HG02884 (cell line): ENCODE measurements at regions not wholly inside any gene's neighbourhood (a gene's known extent, or its start where the extent isn't known, plus 50 kb on each side); places are given as distances from the start of the nearest gene placed in this dataset.
"Not testable (repeated sequence)": the region's sequence is repeated elsewhere in the genome, so short reads cannot be mapped to it uniquely, and the experiment has no call there.

Experiments used
- ATAC-seq: cut with Tn5 transposase; IDR thresholded peaks from one replicate; pipeline ENCODE4 v1.9.1; 2021; ENCODE audit warnings: mild to moderate bottlenecking, moderate library complexity; ENCODE audit not compliant: unreplicated experiment

DNA sequence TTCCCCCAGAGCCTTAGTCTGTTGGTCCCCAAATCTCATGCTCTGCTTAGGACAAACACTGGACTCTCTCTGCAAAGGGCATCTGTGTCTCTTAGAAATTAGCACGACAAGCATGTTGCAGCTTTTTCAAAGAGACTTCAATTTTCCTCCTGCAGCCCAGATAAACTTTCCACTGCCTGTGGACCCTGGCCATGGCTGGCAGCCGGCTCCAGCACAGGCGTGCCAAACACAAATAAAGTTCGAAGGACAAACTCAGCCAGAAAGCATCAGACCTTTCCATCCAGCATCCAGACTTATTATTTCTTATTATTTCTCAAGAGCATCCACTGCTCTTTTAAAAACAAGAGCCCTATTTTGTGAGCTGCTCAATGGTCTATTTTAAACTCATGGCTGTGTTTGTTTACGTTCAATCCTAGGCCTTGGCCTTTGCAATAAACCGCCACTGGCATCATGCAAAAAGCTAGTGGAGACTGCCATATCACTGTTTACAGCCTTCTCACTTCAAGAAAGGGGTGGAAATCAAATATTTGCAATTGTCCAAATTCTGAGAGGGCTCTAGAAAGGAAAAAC is 300.8 kb downstream of the BCL11A start:
- no peak for ATAC-seq

DNA sequence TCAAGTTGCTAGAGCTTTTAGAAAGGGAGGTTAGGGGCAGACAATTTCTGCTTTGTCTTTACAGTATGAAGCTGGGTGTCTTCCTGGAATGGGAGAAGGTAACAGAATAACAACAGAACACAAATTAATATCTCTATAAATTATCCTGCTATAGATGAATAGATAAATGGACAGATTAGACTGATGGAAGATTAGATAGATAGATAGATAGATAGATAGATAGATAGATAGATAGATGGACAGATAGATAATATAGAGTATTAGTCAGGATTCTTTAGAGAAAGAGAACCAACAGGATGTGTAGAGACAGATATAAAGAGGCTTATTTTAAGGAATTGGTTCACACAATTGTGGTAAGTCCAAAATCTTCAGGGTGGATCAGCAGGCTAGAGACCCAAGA is 302.2 kb downstream of the BCL11A start:
- ATAC-seq, result no peak

DNA sequence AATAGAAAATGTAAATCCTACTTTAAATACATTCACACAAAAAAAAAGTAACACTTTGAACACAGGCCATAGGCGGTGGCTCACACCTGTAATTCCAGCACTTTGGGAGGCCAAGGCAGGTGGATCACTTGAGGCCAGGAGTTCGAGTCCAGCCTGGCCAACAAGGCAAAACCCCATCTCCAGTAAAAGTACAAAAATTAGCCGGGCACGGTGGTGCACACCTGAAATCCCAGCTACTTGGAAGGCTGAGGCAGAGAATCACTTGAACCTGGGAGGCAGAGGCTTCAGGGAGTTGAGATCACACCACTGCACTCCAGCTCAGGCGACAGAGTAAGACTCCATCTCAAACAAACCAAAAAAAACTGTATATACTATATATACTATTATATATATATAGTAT is 303.6 kb downstream of the BCL11A start:
- ATAC-seq, result no peak

DNA sequence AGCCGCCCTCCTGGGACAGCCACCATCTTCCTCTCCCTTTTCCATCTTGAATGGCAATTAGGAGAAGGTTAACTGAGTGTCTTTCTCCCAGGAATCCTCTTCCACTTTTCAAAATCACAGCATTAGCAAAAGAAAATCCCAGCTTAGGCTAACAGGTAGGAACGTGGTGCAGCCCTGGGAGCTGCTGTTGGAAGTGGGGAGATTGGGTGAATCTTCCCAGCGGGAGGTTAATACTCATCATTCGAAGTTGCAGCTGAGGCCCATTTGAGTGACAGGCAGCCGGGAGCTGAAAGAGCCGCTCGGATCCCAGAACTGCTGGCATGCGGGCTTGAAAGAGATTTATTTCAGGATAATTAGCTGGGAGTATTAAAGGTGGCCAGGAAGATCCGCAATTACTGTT is 306.0 kb downstream of the BCL11A start:
- no peak for ATAC-seq

DNA sequence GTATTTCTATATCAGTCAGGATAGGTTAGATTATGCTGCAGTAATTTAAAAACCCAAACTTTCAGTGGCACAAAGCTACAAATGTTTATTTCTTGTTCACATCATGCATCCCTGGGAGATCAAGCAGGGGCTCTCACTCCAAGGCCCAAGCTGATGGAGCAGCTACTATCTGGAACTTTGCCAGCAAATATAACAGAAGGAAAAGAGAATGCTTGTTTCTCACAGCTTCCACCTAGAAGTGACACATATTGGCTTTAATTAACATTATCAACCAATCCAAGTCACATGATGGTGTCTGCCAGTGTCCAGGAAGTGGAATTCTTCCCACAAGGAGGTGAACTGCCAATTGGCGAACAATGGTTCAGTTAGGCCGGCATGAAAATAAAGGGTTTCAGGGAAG is 306.9 kb downstream of the BCL11A start:
- no peak for ATAC-seq

DNA sequence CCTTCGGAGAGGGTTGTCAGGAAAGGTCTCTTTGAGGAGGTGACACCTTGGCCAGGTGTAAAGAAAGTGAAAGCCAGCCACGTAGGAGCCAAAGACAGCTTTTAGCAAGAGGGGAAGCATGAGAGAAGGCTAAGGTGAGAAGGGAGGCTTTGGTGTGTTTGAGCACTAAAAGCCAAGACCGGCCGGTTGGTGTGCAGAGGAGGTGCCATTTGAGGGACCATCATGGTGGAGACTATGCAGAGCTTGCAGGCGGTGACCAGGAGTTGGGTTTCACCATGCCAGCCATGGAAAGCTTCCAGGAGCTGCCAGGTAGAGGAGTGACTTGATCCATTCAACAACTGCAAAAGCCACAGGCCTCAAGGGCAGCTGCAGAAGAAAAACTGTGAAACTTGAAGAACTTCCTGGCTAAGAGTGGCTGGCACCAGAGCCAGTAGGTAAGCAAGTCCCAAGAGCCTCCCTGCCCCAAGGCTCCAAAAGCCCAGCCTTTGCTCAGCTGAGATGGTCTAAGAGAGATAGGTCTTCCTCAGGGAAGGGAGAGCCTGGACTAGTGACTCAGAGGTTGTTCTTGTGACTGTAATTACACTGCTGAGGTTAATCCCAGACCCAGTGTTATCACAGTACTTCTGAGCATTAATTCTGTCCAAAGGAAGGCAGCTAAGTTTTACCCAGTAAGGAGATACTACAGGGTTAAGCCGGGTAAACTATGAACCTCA is 319.0 kb downstream of the BCL11A start:
- no peak for ATAC-seq

DNA sequence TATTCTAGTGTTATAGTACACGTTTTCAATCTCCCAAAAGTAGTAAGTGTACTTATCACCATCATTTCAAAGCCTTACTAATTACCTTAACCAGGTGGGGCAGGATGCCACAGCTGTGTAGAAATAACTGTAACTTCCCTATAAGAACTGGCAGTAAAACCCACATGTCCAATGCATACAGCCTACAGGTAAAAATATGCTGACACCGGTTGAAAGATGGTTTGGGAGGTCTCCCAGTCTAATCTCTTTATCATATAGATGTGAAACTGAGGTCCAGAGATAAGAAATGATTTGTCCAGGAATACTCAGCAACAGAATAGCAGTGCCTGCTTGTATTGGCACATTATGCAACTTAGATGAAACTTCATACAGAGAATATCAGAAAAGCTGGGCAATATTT is 322.9 kb downstream of the BCL11A start:
- ATAC-seq, result no peak

DNA sequence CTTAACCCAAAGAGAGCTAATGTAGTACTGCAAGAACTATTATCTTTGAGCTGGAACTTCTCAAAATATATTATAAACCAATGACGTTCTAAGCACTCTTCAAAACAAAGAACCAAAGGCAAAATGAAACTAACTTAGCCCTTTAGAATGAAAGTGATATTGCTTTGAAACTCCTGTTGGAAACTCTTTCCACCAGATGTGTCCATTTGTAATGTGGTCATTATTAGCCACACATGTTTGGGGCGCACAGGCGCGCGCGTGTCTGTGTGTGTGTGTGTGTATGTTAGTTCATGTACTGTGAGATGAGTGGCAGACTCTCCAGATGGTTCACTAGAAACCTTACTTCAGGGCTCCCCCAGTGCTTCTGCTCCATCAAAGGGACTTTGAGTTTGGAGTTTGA is 323.4 kb downstream of the BCL11A start:
- no peak for ATAC-seq

DNA sequence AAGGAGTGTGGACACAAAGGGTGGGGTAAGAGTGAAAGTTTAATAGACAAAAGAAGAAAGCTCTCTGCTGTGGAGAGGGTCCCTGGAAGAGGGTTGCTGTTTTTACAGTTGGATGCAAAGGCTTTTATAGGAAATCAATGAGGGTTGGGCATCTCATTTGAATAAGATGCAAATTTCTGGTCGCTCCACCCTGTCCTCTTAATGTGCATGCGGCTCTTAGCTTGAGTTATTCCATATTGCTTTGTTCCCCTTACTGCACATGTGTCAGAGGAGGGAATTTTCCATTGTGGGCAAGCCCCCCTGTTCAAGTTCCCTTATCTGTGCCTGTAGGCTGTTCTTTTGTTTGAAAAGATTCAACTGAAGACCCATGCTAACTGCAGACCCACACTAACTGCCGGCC is 326.5 kb downstream of the BCL11A start:
- no peak for ATAC-seq

DNA sequence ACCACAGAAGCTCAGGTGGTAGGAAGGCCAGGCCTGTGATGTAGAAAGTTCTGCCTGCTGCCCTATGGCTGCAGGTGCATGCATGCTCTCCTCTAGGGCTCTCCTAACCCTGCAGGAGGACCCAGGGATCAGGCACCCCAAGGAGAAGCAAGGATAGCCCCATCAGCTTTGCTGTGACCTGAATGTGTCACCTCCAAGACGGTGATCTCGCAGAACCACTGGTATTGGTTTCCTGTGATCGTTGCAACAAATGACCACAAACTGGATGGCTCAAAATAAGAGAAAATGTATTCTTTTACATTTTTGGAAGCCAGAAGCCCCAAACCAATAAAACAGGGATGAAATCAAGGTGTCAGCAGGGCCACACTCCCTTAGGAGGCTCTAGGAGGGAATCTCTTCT is 327.3 kb downstream of the BCL11A start:
- no peak for ATAC-seq

DNA sequence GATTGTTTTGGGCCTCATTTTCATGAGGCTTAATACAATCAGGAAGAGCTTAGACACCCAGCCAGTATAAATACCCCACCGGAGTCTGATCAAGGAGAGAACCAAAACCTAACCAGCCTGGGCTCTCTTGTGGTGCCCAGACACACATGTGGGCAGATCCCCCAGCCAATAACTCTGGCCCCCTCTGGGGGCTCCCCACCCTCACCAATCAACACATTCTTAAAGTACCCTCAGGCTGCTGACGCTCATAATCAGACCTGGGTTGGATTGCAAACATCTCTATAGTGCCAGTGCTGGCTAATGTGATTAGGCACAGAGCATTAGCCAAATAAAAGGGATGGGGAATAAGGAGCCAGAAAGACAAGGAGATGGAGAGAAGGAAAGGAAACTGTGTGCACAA is 329.6 kb downstream of the BCL11A start:
- no peak for ATAC-seq

DNA sequence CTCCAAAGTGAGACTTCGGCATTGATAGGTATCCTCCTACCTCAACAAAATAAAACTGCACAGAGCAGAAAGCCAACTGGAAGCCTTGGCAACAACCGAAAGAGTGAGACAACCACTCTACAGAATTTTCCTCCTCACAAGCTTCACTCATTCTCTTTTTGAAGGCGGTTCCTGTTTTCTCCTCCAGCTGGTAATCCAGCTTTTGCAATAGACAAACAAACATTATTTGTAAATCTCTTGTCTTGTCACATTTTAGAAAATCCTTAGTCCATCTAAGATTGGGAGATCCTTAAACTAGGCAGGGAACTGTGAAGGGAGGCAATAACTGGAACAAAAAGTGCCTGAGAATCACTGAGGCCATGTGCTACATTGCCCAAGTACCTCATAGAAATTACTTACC is 332.4 kb downstream of the BCL11A start:
- ATAC-seq, result no peak

DNA sequence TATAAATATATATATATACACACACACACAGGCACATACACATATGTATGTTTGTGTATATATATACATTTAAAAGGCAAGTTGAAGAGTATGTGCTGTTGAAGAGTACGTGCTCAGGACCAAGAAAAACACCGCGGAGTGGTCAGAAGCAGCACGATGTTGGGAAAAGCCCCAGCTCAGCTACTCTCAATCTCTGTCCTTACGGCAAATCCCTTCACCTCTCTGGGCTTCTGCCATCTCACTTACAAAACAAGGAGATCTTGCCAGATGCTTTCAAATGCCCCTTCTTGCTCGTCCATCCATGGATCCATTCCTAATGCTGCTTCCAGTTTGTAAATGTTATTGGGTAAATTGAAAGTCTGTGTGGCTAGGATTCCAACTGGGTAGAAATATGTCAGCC is 333.9 kb downstream of the BCL11A start:
- ATAC-seq, result no peak

DNA sequence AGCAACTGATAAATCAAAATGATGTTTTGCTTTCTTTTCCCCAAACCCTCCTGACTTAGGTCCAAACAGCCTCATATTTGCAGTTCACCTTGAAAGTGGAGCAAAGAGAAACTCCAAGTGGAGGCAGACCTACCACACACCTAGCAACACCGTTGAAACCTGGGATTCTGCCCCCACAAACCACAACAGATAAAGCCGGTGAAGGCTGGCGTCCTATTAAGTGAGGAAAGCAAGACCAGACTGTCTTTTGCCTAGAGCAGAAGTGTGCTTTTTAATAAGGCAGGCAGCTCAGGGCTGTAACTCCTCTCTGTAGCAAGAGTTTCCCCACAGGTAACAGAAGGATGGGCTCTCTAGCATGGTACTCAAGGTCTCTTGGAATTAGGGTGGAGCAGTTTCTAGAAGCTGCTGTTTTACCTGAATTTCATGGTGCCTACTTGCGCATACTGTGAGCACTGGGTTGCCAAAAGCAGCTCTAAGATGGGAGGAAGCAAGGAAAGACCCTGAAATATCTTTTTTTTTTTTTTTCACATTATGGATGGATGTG is 336.9 kb downstream of the BCL11A start:
- no peak for ATAC-seq

DNA sequence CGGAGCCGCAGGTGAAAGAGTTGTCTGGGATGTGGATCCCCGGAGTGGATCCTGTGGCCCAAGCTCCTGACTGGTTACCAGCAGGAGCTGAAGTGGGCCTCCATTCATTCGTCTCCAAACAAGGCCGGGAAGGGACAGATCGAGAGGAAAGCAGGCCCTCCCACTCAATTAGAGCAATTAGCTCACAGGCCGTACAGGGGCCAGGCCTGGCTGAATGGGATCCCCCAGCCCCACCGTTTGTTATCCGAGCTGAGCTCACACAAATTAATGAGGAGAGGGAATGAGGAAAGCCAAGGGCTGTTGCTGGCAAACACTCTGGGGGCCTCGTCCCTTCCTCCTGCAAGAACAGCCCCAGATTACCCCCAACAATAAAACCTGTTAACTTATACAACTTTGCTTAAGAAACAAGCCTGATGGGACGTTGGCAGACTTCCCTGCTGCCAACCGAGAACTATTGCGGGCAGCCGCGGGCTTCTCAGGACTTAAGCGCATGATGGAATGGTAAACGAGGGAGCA is 338.0 kb downstream of the BCL11A start:
- no peak for ATAC-seq

DNA sequence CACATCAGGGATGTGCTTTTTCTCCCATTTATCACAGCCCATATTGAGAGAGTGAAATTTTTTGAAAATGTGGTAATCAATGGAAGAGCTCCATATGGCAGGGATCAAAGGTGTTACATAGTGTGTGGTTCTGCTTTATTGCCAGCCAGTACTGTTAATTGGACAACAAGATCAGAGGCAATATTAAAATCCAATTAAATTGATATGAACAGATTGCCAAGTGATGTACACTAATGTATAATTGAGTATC is 338.9 kb downstream of the BCL11A start:
- ATAC-seq, result no peak

DNA sequence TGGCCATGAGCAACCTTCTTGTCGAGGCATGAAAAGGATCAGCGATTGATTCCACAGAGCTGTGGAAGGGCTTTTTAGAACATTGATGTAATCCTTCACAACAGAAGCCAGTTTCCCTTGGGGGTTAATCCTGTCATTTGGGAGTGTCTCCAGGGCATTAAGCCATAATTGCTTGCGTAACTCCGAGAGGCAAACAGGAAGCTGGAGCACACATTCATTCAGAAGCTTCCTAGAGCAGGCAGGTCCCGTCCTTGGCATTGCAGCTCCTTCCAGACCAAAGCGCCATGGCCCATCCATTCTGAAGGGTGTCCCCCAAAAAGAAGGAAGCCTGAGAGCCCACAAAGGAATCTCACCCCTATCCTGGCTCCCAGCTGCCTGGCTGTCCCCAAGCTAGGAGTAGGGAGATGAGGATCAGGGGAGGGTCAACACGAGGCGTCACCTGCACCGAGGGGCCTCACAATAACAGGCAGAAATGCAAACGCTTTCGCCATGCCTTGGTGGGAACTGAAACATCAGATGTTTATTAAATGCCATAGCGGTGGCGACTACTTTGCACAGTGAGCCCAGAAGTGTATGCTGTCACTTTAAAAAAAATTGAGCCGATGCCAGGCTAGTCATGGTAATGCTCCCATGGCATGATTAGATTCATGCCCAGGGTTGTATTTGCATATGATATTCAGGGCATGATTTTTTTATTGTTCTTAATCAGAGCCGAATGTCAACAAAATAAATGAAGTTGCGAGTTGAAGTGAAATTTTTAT is 339.4 kb downstream of the BCL11A start:
- no peak for ATAC-seq

DNA sequence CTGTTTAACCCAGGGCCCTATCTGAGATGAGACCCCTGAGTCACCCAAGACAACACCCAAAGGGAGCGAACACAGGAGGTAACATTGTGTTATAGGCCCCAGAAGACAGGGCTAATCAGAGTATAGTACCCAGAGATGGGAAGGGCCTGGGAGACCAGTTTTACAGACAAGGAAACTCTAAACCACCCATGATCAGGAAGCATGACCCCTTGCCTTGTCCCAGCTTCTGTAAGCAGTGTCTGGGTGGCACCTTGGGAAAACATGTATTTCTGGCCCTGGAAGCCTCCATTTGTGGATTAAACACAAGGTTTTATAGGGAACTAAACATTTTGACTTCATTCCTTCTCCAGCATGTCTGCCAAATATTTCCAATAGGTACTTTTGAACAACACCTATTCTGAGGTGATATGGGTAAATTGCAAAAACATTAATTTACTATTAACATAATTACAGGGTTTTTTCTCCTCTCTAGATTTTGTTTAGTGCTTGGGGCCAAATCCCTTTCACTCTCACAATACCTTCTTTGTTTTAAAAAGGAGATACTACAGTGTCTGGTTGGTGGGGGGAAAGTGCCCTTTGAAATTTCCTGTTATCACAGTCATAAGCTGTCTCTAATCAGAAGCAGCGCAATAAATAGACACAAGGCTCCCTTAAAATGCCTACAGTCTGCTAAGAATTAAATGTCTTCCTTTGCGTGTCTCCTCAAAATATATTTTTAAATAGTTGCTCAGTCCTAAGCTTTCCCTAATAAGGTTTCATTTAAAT is 341.1 kb downstream of the BCL11A start:
- ATAC-seq, result no peak

DNA sequence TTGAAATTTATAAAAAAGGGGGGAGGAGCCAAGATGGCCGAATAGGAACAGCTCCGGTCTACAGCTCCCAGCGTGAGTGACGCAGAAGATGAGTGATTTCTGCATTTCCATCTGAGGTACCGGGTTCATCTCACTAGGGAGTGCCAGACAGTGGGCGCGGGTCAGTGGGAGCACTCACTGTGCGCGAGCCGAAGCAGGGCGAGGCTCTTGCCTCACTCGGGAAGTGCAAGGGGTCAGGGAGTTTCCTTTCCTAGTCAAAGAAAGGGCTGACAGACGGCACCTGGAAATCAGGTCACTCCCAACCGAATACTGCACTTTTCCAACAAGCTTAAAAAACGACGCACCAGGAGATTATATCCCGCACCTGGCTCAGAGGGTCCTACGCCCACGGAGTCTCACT is 364.4 kb downstream of the BCL11A start:
- not testable (repeated sequence) for ATAC-seq

DNA sequence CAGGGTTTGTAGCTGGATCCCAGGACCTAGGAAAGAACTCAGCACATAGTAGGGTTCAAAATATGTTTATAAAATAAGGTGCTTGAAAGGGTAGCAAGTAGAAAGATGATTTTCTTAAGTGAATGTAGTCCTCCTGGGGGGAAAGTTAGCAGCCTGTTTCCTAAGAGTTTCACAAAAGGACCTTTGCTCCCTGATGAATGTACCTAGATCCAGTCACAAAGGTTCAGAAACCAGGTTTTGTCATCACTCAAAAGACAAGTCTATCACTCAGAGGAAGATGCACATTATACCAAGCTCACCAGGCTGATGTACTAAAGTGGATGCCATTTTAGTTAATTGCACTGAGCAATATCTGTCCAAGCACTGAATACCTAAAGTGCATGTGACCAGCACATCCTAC is 378.2 kb downstream of the BCL11A start:
- ATAC-seq, result no peak

DNA sequence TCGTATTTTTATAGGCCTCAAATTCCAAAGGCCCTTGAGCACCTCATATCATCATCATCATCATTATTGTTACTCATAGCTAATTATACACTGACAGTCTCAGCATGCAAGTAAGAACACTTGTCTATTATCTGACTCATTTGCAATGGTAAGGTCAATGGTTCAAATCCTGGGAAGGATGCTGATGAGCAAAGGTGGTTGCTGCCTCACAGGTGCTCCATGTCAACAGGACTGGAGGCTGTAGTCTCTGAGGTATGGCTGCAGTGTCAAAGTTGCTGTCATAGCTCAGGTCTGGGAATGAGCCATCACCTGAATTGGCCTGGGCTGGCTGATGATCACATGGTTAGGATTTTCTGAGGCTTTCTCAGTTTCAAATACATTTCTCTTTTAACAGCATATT is 379.3 kb downstream of the BCL11A start:
- ATAC-seq, result no peak
